Stomach (tissue), 8 donors: ENCODE measurements at regions not wholly inside any gene's neighbourhood (a gene's known extent, or its start where the extent isn't known, plus 50 kb on each side); places are given as distances from the start of the nearest gene placed in this dataset.
A peak's percentile ranks its signal among the peaks of the same experiment; 100 is the strongest.

Experiments
- DNase-seq, 2 donors: peaks; one replicate each; pipeline versions ENCODE4 v3.0.0 to v3.0.0-alpha.2; 2013 to 2019
- H3K27ac ChIP-seq, 5 donors: fragments of 200-600 bp in 4 of 5; sonication (generic) in 4 of 5; one replicate each; pipeline ENCODE4 v1.5.1; 2013 to 2019; ENCODE audit warnings: mild to moderate bottlenecking in 1 of 5, moderate library complexity in 1 of 5
- H3K27me3 ChIP-seq, 3 donors: fragments of 200-600 bp; sonication (generic); one replicate each; pipeline ENCODE4 v1.5.1; 2017 to 2019; ENCODE audit warnings: mixed run types in 1 of 3
- H3K36me3 ChIP-seq, 4 donors: fragments of 200-600 bp; sonication (generic); 1 replicate in 3 of 4; 2 replicates in 1 of 4; pipeline ENCODE4 v1.5.1; 2016 to 2019
- H3K4me1 ChIP-seq, 4 donors: fragments of 200-600 bp; sonication (generic); one replicate each; pipeline ENCODE4 v1.5.1; 2016 to 2019
- H3K4me3 ChIP-seq, 4 donors: fragments of 200-600 bp; sonication (generic) in 3 of 4; one replicate each; pipeline ENCODE4 v1.5.1; 2016 to 2019; ENCODE audit warnings: mild to moderate bottlenecking in 1 of 4
- H3K9me3 ChIP-seq, 4 donors: fragments of 200-600 bp; sonication (generic); one replicate each; pipeline ENCODE4 v1.5.1; 2016 to 2019
- CTCF ChIP-seq, 7 experiments: fragments of 450-650 bp in 4 of 7; fragments of 200-600 bp in 3 of 7; sonication (generic) in 3 of 7; IDR thresholded peaks; one replicate each; pipeline ENCODE4 v1.5.1; 2016 to 2019; ENCODE audit warnings: antibody characterized with exemption in 7 of 7, control low read depth in 2 of 7, mild to moderate bottlenecking in 1 of 7
- EP300 ChIP-seq: sonication (generic); formaldehyde crosslinking; IDR thresholded peaks from one replicate; pipeline ENCODE4 v1.6.1; 2017; ENCODE audit warnings: antibody characterized with exemption
- POLR2A ChIP-seq, 4 donors: fragments of 450-650 bp; IDR thresholded peaks; one replicate each; pipeline ENCODE4 v1.6.1; 2016; ENCODE audit warnings: antibody characterized with exemption in 4 of 4, control low read depth in 2 of 4, mild to moderate bottlenecking in 1 of 4, moderate library complexity in 1 of 4
- POLR2AphosphoS5 ChIP-seq, 3 donors: sonication (generic); formaldehyde crosslinking; IDR thresholded peaks; one replicate each; pipeline ENCODE4 v1.6.1; 2016; ENCODE audit warnings: antibody characterized with exemption in 3 of 3
- WGBS, 5 donors: extraction: QIAGEN DNeasy Blood & Tissue Kit in 3 of 5; methylation state at CpG; one replicate each; pipeline versions ENCODE4 v1.1.5 to v1.1.7; 2013 to 2018; 5-methylcytosine and 5-hydroxymethylcytosine counted together
- intact Hi-C: fragments of 100-400 bp; cut with DNase I; formaldehyde crosslinking; loops from one replicate; pipeline ENCODE4 v1.15.1; 2023; ENCODE audit warnings: low total_unique reads
- donor health status: healthy with polysubstance abuse.
- donor health status: Bipolar disorder and iron deficiency.
- donor health status: healthy.

GRCh38 chr9:106602344-106602743, 260.6 kb upstream of the ZNF462 start:
- intact Hi-C loops: no loop called here
- no peaks in the 10 kb centered on the region for H3K27me3 ChIP-seq
- no peaks in the 10 kb centered on the region for H3K4me1 ChIP-seq
- no peak for DNase-seq
- H3K4me3 ChIP-seq: no peak overlapping the region
- H3K36me3 ChIP-seq: no peaks in the 10 kb centered on the region
- 44 to 75% (median 62%) methylated on average over 1 of the region's 1 CpG for WGBS, 5 donors
- TF ChIP-seq EP300 (no peak), CTCF (IDR thresholded peaks at IDR 0.05) (no peak), POLR2AphosphoS5 (IDR thresholded peaks at IDR 0.05) (no peak), POLR2A (IDR thresholded peaks at IDR 0.05) (no peak)
- peaks cover 0 to 8% (median 4%) of the 10 kb centered on the region in 4 donors for H3K9me3 ChIP-seq
- no peak overlapping the region for H3K27ac ChIP-seq

GRCh38 chr9:106613250-106613737, 249.7 kb upstream of the ZNF462 start:
- H3K36me3 ChIP-seq: no peaks in the 10 kb centered on the region
- peak; percentile 51 to 65 for DNase-seq
- WGBS, 5 donors: 29 to 48% (median 33%) methylated on average over 3 of the region's 3 CpGs
- H3K9me3 ChIP-seq: no peaks in the 10 kb centered on the region
- H3K27ac ChIP-seq: no peak overlapping the region
- intact Hi-C loops: no loop called here
- peaks cover 0 to 21% (median 5%) of the 10 kb centered on the region in 4 donors for H3K4me1 ChIP-seq
- H3K4me3 ChIP-seq: no peak overlapping the region
- no peak for TF ChIP-seq POLR2A (IDR thresholded peaks at IDR 0.05)
- TF ChIP-seq CTCF (IDR thresholded peaks at IDR 0.05): no peak
- no peak for TF ChIP-seq POLR2AphosphoS5 (IDR thresholded peaks at IDR 0.05)
- TF ChIP-seq EP300: no peak
- H3K27me3 ChIP-seq: no peaks in the 10 kb centered on the region

GRCh38 chr9:106615118-106615889, 247.7 kb upstream of the ZNF462 start:
- Histone ChIP-seq H3K27me3 (no peaks in the 10 kb centered on the region), H3K4me1 (peaks cover 0 to 21% (median 5%) of the 10 kb centered on the region in 4 donors), H3K36me3 (no peaks in the 10 kb centered on the region), H3K27ac (no peak overlapping the region), H3K9me3 (no peaks in the 10 kb centered on the region), H3K4me3 (no peak overlapping the region)
- DNase-seq: no peak
- TF ChIP-seq POLR2A (IDR thresholded peaks at IDR 0.05) (no peak), CTCF (IDR thresholded peaks at IDR 0.05) (no peak), POLR2AphosphoS5 (IDR thresholded peaks at IDR 0.05) (no peak), EP300 (no peak)
- 79 to 87% (median 86%) methylated on average over 7 of the region's 7 CpGs for WGBS, 5 donors
- intact Hi-C loops: no loop called here

- no peak overlapping the region for H3K4me3 ChIP-seq
- TF ChIP-seq POLR2AphosphoS5 (IDR thresholded peaks at IDR 0.05) (no peak), POLR2A (IDR thresholded peaks at IDR 0.05) (no peak), CTCF (IDR thresholded peaks at IDR 0.05) (no peak), EP300 (no peak)
- peak in 1 of 2 donors; percentile 24 for DNase-seq
- intact Hi-C loops: no loop called here
- WGBS, 5 donors: 72 to 86% (median 82%) methylated on average over 6 of the region's 6 CpGs
- H3K9me3 ChIP-seq: no peaks in the 10 kb centered on the region
- H3K27me3 ChIP-seq: no peaks in the 10 kb centered on the region
- H3K4me1 ChIP-seq: peaks cover 0 to 21% (median 5%) of the 10 kb centered on the region in 4 donors
- H3K27ac ChIP-seq: no peak overlapping the region
- no peaks in the 10 kb centered on the region for H3K36me3 ChIP-seq
These were observed 246.9 kb upstream of the ZNF462 start for GRCh38 chr9:106616026-106616425.
